AG04450 (cell line): ENCODE measurements at regions not wholly inside any gene's neighbourhood (a gene's known extent, or its start where the extent isn't known, plus 50 kb on each side); places are given as distances from the start of the nearest gene placed in this dataset.

ENCODE experiments used
- CTCF ChIA-PET: fragments of 300-600, 350-600 bp; formaldehyde crosslinking; extraction: SDS; loops from one replicate; lab custom pipeline; 2022; ENCODE audit warnings: antibody characterized with exemption, inconsistent platforms; lab: Charles Lee
- POLR2A ChIA-PET: fragments of 350-600 bp; formaldehyde crosslinking; extraction: SDS; loops from one replicate; lab custom pipeline; 2021; ENCODE audit warnings: antibody characterized with exemption, inconsistent platforms; lab: Yijun Ruan, JAX
- DNase-seq: peaks from one replicate; pipeline ENCODE4 v3.0.0-alpha.2; 2011; ENCODE audit warnings: low read depth, low spot score
- H3K27ac ChIP-seq: one replicate; pipeline ENCODE4 v1.5.1; 2012; ENCODE audit warnings: low read depth, low read length, control low read depth
- H3K27me3 ChIP-seq: one replicate; pipeline ENCODE4 v1.6.0; 2012; ENCODE audit warnings: low read length; ENCODE audit not compliant: control insufficient read depth, insufficient read depth
- H3K4me3 ChIP-seq: 2 replicates; pipeline ENCODE4 v1.5.1; 2011; ENCODE audit warnings: mild to moderate bottlenecking, low read depth, low read length, control low read depth
- H3K9me3 ChIP-seq: 2 replicates; pipeline ENCODE4 v1.5.1; 2012; ENCODE audit warnings: low read length; ENCODE audit not compliant: control insufficient read depth, insufficient read depth
- CTCF ChIP-seq: IDR thresholded peaks from 2 replicates; pipeline ENCODE4 v1.5.1; 2011; ENCODE audit warnings: low read depth, low read length, control low read depth, inconsistent platforms

GRCh38 chr10:44814929-44815328 is 96.2 kb upstream of the TMEM72 start:
- H3K27ac ChIP-seq, result no peak overlapping the region
- no peak for DNase-seq
- ChIA-PET CTCF (no interaction called here), POLR2A (no interaction called here)
- H3K27me3 ChIP-seq, result no peaks in the 10 kb centered on the region
- TF ChIP-seq CTCF, result no peak
- H3K9me3 ChIP-seq, result no peaks in the 10 kb centered on the region
- no peak overlapping the region for H3K4me3 ChIP-seq

- DNase-seq, result no peak
- no peaks in the 10 kb centered on the region; the same call in 1 of the 2 replicates for H3K9me3 ChIP-seq
- H3K27me3 ChIP-seq, result no peaks in the 10 kb centered on the region
- ChIA-PET CTCF (no interaction called here), POLR2A (no interaction called here)
- no peak overlapping the region for H3K27ac ChIP-seq
- TF ChIP-seq CTCF, result no peak
- no peak overlapping the region for H3K4me3 ChIP-seq
Observed at GRCh38 chr10:44818041-44818649, 93.0 kb upstream of the TMEM72 start.

- ChIA-PET POLR2A (no interaction called here), CTCF (no interaction called here)
- no peak for DNase-seq
- TF ChIP-seq CTCF, result no peak
- Histone ChIP-seq H3K9me3 (no peaks in the 10 kb centered on the region; the same call in 1 of the 2 replicates), H3K4me3 (no peak overlapping the region), H3K27ac (no peak overlapping the region), H3K27me3 (no peaks in the 10 kb centered on the region)
Observed at GRCh38 chr10:44818701-44819127, 92.4 kb upstream of the TMEM72 start.

GRCh38 chr10:44820094-44820493 is 91.0 kb upstream of the TMEM72 start:
- Histone ChIP-seq H3K27ac (no peak overlapping the region), H3K27me3 (no peaks in the 10 kb centered on the region), H3K9me3 (no peaks in the 10 kb centered on the region; the same call in 1 of the 2 replicates), H3K4me3 (no peak overlapping the region)
- TF ChIP-seq CTCF, result no peak
- DNase-seq, result no peak
- ChIA-PET CTCF (no interaction called here), POLR2A (no interaction called here)

GRCh38 chr10:44821290-44821689 is 89.8 kb upstream of the TMEM72 start:
- H3K27me3 ChIP-seq, result no peaks in the 10 kb centered on the region
- no peak overlapping the region for H3K27ac ChIP-seq
- POLR2A ChIA-PET, result no interaction called here
- no peaks in the 10 kb centered on the region; the same call in 1 of the 2 replicates for H3K9me3 ChIP-seq
- no peak for TF ChIP-seq CTCF
- no peak for DNase-seq
- CTCF ChIA-PET, result no interaction called here
- no peak overlapping the region for H3K4me3 ChIP-seq
